ENCODE measurements at regions not wholly inside any gene's neighbourhood (a gene's known extent, or its start where the extent isn't known, plus 50 kb on each side); places are given as distances from the start of the nearest gene placed in this dataset.

DNA sequence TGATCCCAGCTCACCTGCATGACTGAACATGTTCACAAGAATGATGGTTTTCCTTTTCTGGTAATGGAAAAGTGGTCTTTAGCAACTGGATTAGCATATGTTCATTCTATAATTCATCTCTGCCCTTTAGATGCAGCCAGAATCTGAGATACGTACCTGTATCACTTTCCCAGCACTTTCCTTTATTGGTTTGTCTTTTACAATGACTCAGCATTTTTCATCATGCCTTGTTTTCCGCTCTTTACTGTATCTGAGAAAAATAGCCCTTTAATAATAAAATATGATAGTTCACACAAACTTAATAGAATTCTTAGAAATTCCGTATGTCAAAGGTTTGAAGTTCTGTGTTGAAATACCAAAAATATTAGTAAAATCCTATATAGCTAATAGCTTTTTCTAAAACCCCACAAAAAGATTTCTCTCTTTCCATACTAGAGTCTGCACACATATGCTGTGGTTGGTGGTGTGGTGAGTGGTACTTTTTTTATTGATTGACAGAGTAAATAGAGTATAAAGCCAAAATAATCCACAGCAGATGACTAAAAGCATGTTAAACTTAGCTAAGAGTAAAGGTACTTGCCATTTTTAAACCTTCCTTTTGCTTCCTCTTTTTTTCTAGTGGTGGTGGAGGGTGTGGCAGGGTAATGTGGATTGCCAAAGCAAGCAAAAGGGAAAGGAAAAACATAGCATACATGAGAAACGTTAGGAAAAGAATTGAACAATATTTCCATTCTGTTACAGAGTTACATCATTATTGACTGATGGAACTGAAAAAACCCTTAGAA lies 328.9 kb upstream of the RBMS3 start:
- no peaks in the 10 kb centered on the region for H3K4me1 ChIP-seq
- no peak overlapping the region for H3K27ac ChIP-seq (replicated peaks in 1 of 4)
- H3K9me3 ChIP-seq: peaks cover 0 to 7% (median 0%) of the 10 kb centered on the region in 4 donors
- H3K27me3 ChIP-seq: no peaks in the 10 kb centered on the region
- no peaks in the 10 kb centered on the region for H3K36me3 ChIP-seq
- TF ChIP-seq, protein P1, sequence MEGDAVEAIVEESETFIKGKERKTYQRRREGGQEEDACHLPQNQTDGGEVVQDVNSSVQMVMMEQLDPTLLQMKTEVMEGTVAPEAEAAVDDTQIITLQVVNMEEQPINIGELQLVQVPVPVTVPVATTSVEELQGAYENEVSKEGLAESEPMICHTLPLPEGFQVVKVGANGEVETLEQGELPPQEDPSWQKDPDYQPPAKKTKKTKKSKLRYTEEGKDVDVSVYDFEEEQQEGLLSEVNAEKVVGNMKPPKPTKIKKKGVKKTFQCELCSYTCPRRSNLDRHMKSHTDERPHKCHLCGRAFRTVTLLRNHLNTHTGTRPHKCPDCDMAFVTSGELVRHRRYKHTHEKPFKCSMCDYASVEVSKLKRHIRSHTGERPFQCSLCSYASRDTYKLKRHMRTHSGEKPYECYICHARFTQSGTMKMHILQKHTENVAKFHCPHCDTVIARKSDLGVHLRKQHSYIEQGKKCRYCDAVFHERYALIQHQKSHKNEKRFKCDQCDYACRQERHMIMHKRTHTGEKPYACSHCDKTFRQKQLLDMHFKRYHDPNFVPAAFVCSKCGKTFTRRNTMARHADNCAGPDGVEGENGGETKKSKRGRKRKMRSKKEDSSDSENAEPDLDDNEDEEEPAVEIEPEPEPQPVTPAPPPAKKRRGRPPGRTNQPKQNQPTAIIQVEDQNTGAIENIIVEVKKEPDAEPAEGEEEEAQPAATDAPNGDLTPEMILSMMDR (IDR thresholded peaks at IDR 0.05): no peak
- TF ChIP-seq POLR2AphosphoS5 (IDR thresholded peaks at IDR 0.05) (no peak), POLR2A (IDR thresholded peaks at IDR 0.05; ENCODE audit: low read depth) (no peak), EP300 (IDR thresholded peaks at IDR 0.05) (no peak)
- intact Hi-C loops (cut with DNase I): no loop called here
- no peak overlapping the region for H3K4me3 ChIP-seq
- 81% methylated on average over 4 of the region's 4 CpGs for WGBS
- DNase-seq (ENCODE audit: extremely low spot score): no peak

GRCh38 chr3:28958656-28959055 lies 322.2 kb upstream of the RBMS3 start:
- no peak for TF ChIP-seq POLR2A (IDR thresholded peaks at IDR 0.05; ENCODE audit: low read depth)
- no peak for TF ChIP-seq EP300 (IDR thresholded peaks at IDR 0.05)
- TF ChIP-seq, protein P1 (IDR thresholded peaks at IDR 0.05): no peak
- no peak for TF ChIP-seq POLR2AphosphoS5 (IDR thresholded peaks at IDR 0.05)
- Histone ChIP-seq H3K9me3 (peaks cover 0 to 7% (median 0%) of the 10 kb centered on the region in 4 donors), H3K4me1 (no peaks in the 10 kb centered on the region), H3K27me3 (no peaks in the 10 kb centered on the region), H3K4me3 (no peak overlapping the region), H3K27ac (replicated peaks in 1 of 4) (no peak overlapping the region), H3K36me3 (no peaks in the 10 kb centered on the region)
- WGBS: 94% methylated on average over 2 of the region's 3 CpGs
- no peak for DNase-seq (ENCODE audit: extremely low spot score)
- intact Hi-C loops (cut with DNase I): no loop called here

DNA sequence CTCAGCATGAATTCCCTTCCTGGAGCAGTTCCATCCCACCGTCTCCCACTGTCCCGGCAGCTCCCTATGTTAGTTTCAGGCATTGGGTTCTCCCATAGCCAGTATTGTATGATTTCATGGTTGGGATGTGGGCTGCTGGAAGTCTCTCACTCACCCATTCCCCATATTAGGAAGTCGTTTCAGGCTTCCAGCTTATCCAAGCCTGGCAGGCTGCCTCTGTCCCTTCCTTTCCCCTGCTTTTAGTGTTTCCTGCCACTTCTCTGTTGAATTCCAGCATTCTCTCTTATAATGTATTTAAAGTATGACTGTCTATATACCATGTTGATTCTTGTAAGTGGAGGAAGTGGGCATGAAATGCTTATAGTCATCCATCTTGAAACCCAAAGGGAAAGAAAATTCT lies 309.7 kb upstream of the RBMS3 start:
- Histone ChIP-seq H3K27ac (replicated peaks in 1 of 4) (no peak overlapping the region), H3K36me3 (no peaks in the 10 kb centered on the region), H3K4me3 (no peak overlapping the region), H3K4me1 (no peaks in the 10 kb centered on the region), H3K27me3 (no peaks in the 10 kb centered on the region), H3K9me3 (peaks cover 0 to 18% (median 12%) of the 10 kb centered on the region in 4 donors)
- 73% methylated on average over 3 of the region's 3 CpGs for WGBS
- no peak for TF ChIP-seq EP300 (IDR thresholded peaks at IDR 0.05)
- intact Hi-C loops (cut with DNase I): no loop called here
- DNase-seq (ENCODE audit: extremely low spot score): no peak

DNA sequence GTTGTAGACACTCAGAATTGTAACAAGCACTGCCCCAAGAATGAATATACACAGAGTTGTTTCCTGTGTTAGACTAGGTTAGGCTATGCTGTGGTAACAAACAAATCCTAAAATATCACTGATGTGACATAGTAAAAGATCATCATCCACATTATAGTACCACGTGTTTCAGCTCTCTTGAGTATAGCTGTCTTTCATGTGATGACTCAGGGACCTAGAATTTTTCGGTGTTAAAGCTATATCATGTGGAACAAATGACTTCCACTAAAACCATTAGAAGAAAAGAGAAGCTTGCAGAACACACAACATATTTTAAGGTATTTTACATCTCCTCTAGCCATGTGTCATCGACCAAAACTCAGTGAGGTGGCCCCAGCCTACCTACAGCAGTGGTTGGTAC lies 307.9 kb upstream of the RBMS3 start:
- TF ChIP-seq, protein P1 (IDR thresholded peaks at IDR 0.05): no peak
- no peak for TF ChIP-seq EP300 (IDR thresholded peaks at IDR 0.05)
- TF ChIP-seq POLR2A (IDR thresholded peaks at IDR 0.05; ENCODE audit: low read depth): no peak
- TF ChIP-seq POLR2AphosphoS5 (IDR thresholded peaks at IDR 0.05): no peak
- H3K27ac ChIP-seq (replicated peaks in 1 of 4): no peak overlapping the region

GRCh38 chr3:28973609-28974008 lies 307.3 kb upstream of the RBMS3 start:
- Histone ChIP-seq H3K4me1 (no peaks in the 10 kb centered on the region), H3K27me3 (no peaks in the 10 kb centered on the region), H3K4me3 (no peak overlapping the region), H3K36me3 (no peaks in the 10 kb centered on the region), H3K9me3 (peaks cover 0 to 14% (median 10%) of the 10 kb centered on the region in 4 donors), H3K27ac (replicated peaks in 1 of 4) (no peak overlapping the region)
- DNase-seq (ENCODE audit: extremely low spot score): no peak
- no peak for TF ChIP-seq POLR2A (IDR thresholded peaks at IDR 0.05; ENCODE audit: low read depth)
- TF ChIP-seq, protein P1 (IDR thresholded peaks at IDR 0.05): no peak
- TF ChIP-seq EP300 (IDR thresholded peaks at IDR 0.05): no peak
- no peak for TF ChIP-seq POLR2AphosphoS5 (IDR thresholded peaks at IDR 0.05)
- intact Hi-C loops (cut with DNase I): no loop called here

More for the DNA sequence above, 307.9 kb upstream of the RBMS3 start:
- H3K9me3 ChIP-seq: peaks cover 0 to 18% (median 12%) of the 10 kb centered on the region in 4 donors
- H3K4me1 ChIP-seq: no peaks in the 10 kb centered on the region
- no peaks in the 10 kb centered on the region for H3K36me3 ChIP-seq
- WGBS: 62% methylated on average over 3 of the region's 3 CpGs
- no peak for DNase-seq (ENCODE audit: extremely low spot score)
- no peaks in the 10 kb centered on the region for H3K27me3 ChIP-seq
- intact Hi-C loops (cut with DNase I): no loop called here
- no peak overlapping the region for H3K4me3 ChIP-seq

All from esophagus muscularis mucosa (tissue), 4 donors.